GM23248 (cell line): ENCODE measurements at regions not wholly inside any gene's neighbourhood (a gene's known extent, or its start where the extent isn't known, plus 50 kb on each side); places are given as distances from the start of the nearest gene placed in this dataset.

ENCODE experiments used
- DNase-seq: peaks from one replicate; pipeline ENCODE4 v3.0.0-alpha.2; 2015
- H2AFZ ChIP-seq: fragments of 200-600 bp; sonication (generic); 2 replicates; pipeline ENCODE4 v1.6.1; 2016; ENCODE audit warnings: antibody characterized with exemption
- H3F3A ChIP-seq: fragments of 200-600 bp; sonication (generic); 2 replicates; pipeline ENCODE4 v1.6.1; 2016; ENCODE audit warnings: mild to moderate bottlenecking, antibody characterized with exemption, mixed run types; ENCODE audit not compliant: insufficient read depth
- H3K27ac ChIP-seq: fragments of 200-600 bp; sonication (generic); 2 replicates; pipeline ENCODE4 v1.5.1; 2016; ENCODE audit warnings: mild to moderate bottlenecking
- H3K27me3 ChIP-seq: fragments of 200-600 bp; sonication (generic); replicated peaks from 2 replicates; pipeline ENCODE4 v1.6.1; 2016; ENCODE audit warnings: mild to moderate bottlenecking; ENCODE audit not compliant: insufficient read depth
- H3K36me3 ChIP-seq: fragments of 200-600 bp; sonication (generic); 2 replicates; pipeline ENCODE4 v1.6.1; 2016; ENCODE audit warnings: low read depth, mild to moderate bottlenecking
- H3K4me1 ChIP-seq: fragments of 200-600 bp; sonication (generic); 2 replicates; pipeline ENCODE4 v1.6.1; 2016; ENCODE audit warnings: mild to moderate bottlenecking; ENCODE audit not compliant: insufficient read depth
- H3K4me2 ChIP-seq: fragments of 200-600 bp; sonication (generic); one replicate; pipeline ENCODE4 v1.6.1; 2016; ENCODE audit warnings: mild to moderate bottlenecking; ENCODE audit not compliant: unreplicated experiment
- H3K4me3 ChIP-seq: fragments of 200-600 bp; sonication (generic); 2 replicates; pipeline ENCODE4 v1.5.1; 2016; ENCODE audit warnings: mild to moderate bottlenecking
- H3K79me2 ChIP-seq: fragments of 200-600 bp; sonication (generic); 2 replicates; pipeline ENCODE4 v1.6.1; 2016; ENCODE audit warnings: mild to moderate bottlenecking; ENCODE audit not compliant: insufficient read depth
- H3K9ac ChIP-seq: fragments of 200-600 bp; sonication (generic); 2 replicates; pipeline ENCODE4 v1.6.1; 2016; ENCODE audit warnings: mild to moderate bottlenecking
- H3K9me2 ChIP-seq: fragments of 200-600 bp; sonication (generic); 2 replicates; pipeline ENCODE4 v1.6.1; 2016; ENCODE audit warnings: mixed run types, mild to moderate bottlenecking, moderate library complexity; ENCODE audit not compliant: insufficient read depth
- H3K9me3 ChIP-seq: fragments of 200-600 bp; sonication (generic); one replicate; pipeline ENCODE4 v1.6.1; 2017; ENCODE audit warnings: low read depth
- H4K20me1 ChIP-seq: fragments of 200-600 bp; sonication (generic); 2 replicates; pipeline ENCODE4 v1.6.0; 2016; ENCODE audit not compliant: insufficient read depth
- EZH2 ChIP-seq: fragments of 200-600 bp; sonication (generic); IDR thresholded peaks from 2 replicates; pipeline ENCODE4 v1.6.1; 2018; ENCODE audit warnings: antibody characterized with exemption, mild to moderate bottlenecking; ENCODE audit not compliant: insufficient read depth, poor library complexity, severe bottlenecking
- EZH2phosphoT487 ChIP-seq: fragments of 200-600 bp; sonication (generic); IDR thresholded peaks from 2 replicates; pipeline ENCODE4 v1.6.1; 2018; ENCODE audit warnings: antibody characterized with exemption, moderate library complexity, mild to moderate bottlenecking, low read depth; ENCODE audit not compliant: insufficient read depth
- WGBS, 2 experiments: methylation state at CpG; one replicate each; pipeline ENCODE4 v1.1.6; 2015 to 2017; ENCODE audit warnings: low lambda C conversion rate in 2 of 2, low coverage in 1 of 2; ENCODE audit errors: missing lambda C conversion rate in 2 of 2; 5-methylcytosine and 5-hydroxymethylcytosine counted together
- in situ Hi-C: fragments of 300-500 bp; cut with MboI; formaldehyde crosslinking; loops from 2 replicates; pipeline ENCODE4 v1.15.0; 2020

- no peak overlapping the region for H3K9ac ChIP-seq
- H3F3A ChIP-seq, result no peaks in the 10 kb centered on the region
- no peaks in the 10 kb centered on the region for H3K9me3 ChIP-seq
- no peak overlapping the region for H2AFZ ChIP-seq
- 0 to 4% methylated on average over 1 of the region's 1 CpG for WGBS, 2 experiments
- no peaks in the 10 kb centered on the region for H3K27me3 ChIP-seq
- H4K20me1 ChIP-seq, result no peaks in the 10 kb centered on the region
- no peak for DNase-seq
- H3K4me1 ChIP-seq, result no peaks in the 10 kb centered on the region
- TF ChIP-seq EZH2 (no peak), EZH2phosphoT487 (no peak)
- H3K36me3 ChIP-seq, result no peaks in the 10 kb centered on the region
- no peak overlapping the region for H3K27ac ChIP-seq
- no peak overlapping the region for H3K4me3 ChIP-seq
- no peaks in the 10 kb centered on the region for H3K79me2 ChIP-seq
- no peak overlapping the region for H3K4me2 ChIP-seq
- in situ Hi-C loops, result no loop called here
- no peaks in the 10 kb centered on the region for H3K9me2 ChIP-seq
Observed at GRCh38 chr2:125424266-125424785, 1231.6 kb upstream of the GYPC start.

GRCh38 chr2:125427721-125428315 lies 1228.1 kb upstream of the GYPC start:
- Histone ChIP-seq H3K36me3 (no peaks in the 10 kb centered on the region), H3K4me1 (no peaks in the 10 kb centered on the region), H3K4me3 (no peak overlapping the region), H3K27ac (no peak overlapping the region), H3K9ac (no peak overlapping the region), H3K27me3 (no peaks in the 10 kb centered on the region), H4K20me1 (no peaks in the 10 kb centered on the region), H3K4me2 (no peak overlapping the region), H3F3A (no peaks in the 10 kb centered on the region), H2AFZ (no peak overlapping the region), H3K79me2 (no peaks in the 10 kb centered on the region), H3K9me3 (no peaks in the 10 kb centered on the region), H3K9me2 (no peaks in the 10 kb centered on the region)
- DNase-seq, result no peak
- TF ChIP-seq EZH2phosphoT487 (no peak), EZH2 (no peak)
- in situ Hi-C loops, result no loop called here
- 0 to 5% methylated on average over 1 of the region's 1 CpG for WGBS, 2 experiments

GRCh38 chr2:125444106-125444505 lies 1211.9 kb upstream of the GYPC start:
- no peaks in the 10 kb centered on the region for H3K27me3 ChIP-seq
- no peaks in the 10 kb centered on the region for H3K9me3 ChIP-seq
- no peaks in the 10 kb centered on the region for H3K4me1 ChIP-seq
- DNase-seq, result no peak
- no peaks in the 10 kb centered on the region for H3F3A ChIP-seq
- H3K4me3 ChIP-seq, result no peak overlapping the region
- no peaks in the 10 kb centered on the region for H3K36me3 ChIP-seq
- H3K9me2 ChIP-seq, result no peaks in the 10 kb centered on the region
- 21 to 29% methylated on average over 5 of the region's 5 CpGs for WGBS, 2 experiments
- H4K20me1 ChIP-seq, result no peaks in the 10 kb centered on the region
- no peaks in the 10 kb centered on the region for H3K79me2 ChIP-seq
- H3K4me2 ChIP-seq, result no peak overlapping the region
- no peak overlapping the region for H3K9ac ChIP-seq
- TF ChIP-seq EZH2phosphoT487, result no peak
- TF ChIP-seq EZH2, result no peak
- in situ Hi-C loops, result no loop called here
- no peak overlapping the region for H3K27ac ChIP-seq
- no peak overlapping the region for H2AFZ ChIP-seq

GRCh38 chr2:125445495-125445894 lies 1210.5 kb upstream of the GYPC start:
- H3K36me3 ChIP-seq, result no peaks in the 10 kb centered on the region
- no peaks in the 10 kb centered on the region for H3K4me1 ChIP-seq
- H3F3A ChIP-seq, result no peaks in the 10 kb centered on the region
- no peaks in the 10 kb centered on the region for H3K27me3 ChIP-seq
- no peak overlapping the region for H3K4me2 ChIP-seq
- H4K20me1 ChIP-seq, result no peaks in the 10 kb centered on the region
- no peak overlapping the region for H3K27ac ChIP-seq
- no peak for DNase-seq
- H3K9me3 ChIP-seq, result no peaks in the 10 kb centered on the region
- no peak overlapping the region for H3K4me3 ChIP-seq
- H3K9ac ChIP-seq, result no peak overlapping the region
- in situ Hi-C loops, result no loop called here
- H3K79me2 ChIP-seq, result no peaks in the 10 kb centered on the region
- TF ChIP-seq EZH2phosphoT487 (no peak), EZH2 (no peak)
- H3K9me2 ChIP-seq, result no peaks in the 10 kb centered on the region
- H2AFZ ChIP-seq, result no peak overlapping the region

GRCh38 chr2:125450092-125450491 lies 1205.9 kb upstream of the GYPC start:
- Histone ChIP-seq H3K27ac (no peak overlapping the region), H2AFZ (no peak overlapping the region), H3K9me3 (no peaks in the 10 kb centered on the region), H3K9ac (no peak overlapping the region), H3K4me1 (no peaks in the 10 kb centered on the region), H3K79me2 (no peaks in the 10 kb centered on the region), H4K20me1 (no peaks in the 10 kb centered on the region), H3K36me3 (no peaks in the 10 kb centered on the region), H3F3A (no peaks in the 10 kb centered on the region), H3K4me3 (no peak overlapping the region), H3K4me2 (no peak overlapping the region), H3K27me3 (no peaks in the 10 kb centered on the region), H3K9me2 (no peaks in the 10 kb centered on the region)
- no peak for TF ChIP-seq EZH2
- TF ChIP-seq EZH2phosphoT487, result no peak
- in situ Hi-C loops, result no loop called here
- no peak for DNase-seq
- WGBS, 2 experiments, result 14 to 15% methylated on average over 4 of the region's 4 CpGs
